PC-3 (cell line): ENCODE measurements at regions not wholly inside any gene's neighbourhood (a gene's known extent, or its start where the extent isn't known, plus 50 kb on each side); places are given as distances from the start of the nearest gene placed in this dataset.

Source experiments
- EZH2 ChIP-seq: fragments of 300-600 bp; sonication (generic); IDR thresholded peaks from one replicate; pipeline ENCODE4 v1.6.1; 2017; ENCODE audit warnings: antibody characterized with exemption, mild to moderate bottlenecking, low read length; ENCODE audit not compliant: unreplicated experiment
- EZH2phosphoT487 ChIP-seq: fragments of 300-600 bp; sonication (generic); IDR thresholded peaks from 2 replicates; pipeline ENCODE4 v1.6.1; 2018; ENCODE audit warnings: mild to moderate bottlenecking, antibody characterized with exemption, low read length, borderline replicate concordance
- TF ChIP-seq, protein P1 (sequence below): fragments of 300-600 bp; sonication (generic); conservative IDR thresholded peaks from 2 replicates; pipeline ENCODE4 v1.5.1; 2017; ENCODE audit warnings: antibody characterized with exemption, low read depth, mild to moderate bottlenecking, low read length

DNA sequence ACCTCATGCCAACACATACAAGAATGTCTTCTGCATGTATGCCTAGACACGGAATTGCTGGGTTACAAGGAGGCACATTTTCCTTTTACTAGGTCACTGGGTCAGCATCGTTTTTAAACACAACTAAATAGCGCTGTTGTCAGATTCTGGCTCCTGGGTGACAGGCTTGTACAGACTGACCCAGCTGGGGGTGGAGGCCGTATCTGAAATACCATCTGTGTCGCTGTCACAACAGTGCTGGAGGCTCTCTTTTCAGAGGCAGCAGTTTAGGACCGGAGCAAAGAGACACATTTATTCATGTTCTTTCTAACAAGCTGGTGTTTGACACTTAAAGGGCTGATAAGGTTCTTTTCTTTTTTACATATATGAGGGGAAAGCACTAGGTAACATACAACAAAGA is 403.0 kb upstream of the ASIC2 start:
- TF ChIP-seq, protein P1, sequence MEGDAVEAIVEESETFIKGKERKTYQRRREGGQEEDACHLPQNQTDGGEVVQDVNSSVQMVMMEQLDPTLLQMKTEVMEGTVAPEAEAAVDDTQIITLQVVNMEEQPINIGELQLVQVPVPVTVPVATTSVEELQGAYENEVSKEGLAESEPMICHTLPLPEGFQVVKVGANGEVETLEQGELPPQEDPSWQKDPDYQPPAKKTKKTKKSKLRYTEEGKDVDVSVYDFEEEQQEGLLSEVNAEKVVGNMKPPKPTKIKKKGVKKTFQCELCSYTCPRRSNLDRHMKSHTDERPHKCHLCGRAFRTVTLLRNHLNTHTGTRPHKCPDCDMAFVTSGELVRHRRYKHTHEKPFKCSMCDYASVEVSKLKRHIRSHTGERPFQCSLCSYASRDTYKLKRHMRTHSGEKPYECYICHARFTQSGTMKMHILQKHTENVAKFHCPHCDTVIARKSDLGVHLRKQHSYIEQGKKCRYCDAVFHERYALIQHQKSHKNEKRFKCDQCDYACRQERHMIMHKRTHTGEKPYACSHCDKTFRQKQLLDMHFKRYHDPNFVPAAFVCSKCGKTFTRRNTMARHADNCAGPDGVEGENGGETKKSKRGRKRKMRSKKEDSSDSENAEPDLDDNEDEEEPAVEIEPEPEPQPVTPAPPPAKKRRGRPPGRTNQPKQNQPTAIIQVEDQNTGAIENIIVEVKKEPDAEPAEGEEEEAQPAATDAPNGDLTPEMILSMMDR, result no peak
- TF ChIP-seq EZH2phosphoT487 (no peak), EZH2 (no peak)
